ENCODE measurements at regions not wholly inside any gene's neighbourhood (a gene's known extent, or its start where the extent isn't known, plus 50 kb on each side); places are given as distances from the start of the nearest gene placed in this dataset.
A peak's percentile ranks its signal among the peaks of the same experiment; 100 is the strongest.

- no peak overlapping the region for H3K4me3 ChIP-seq (ENCODE audit: low read depth, poor library complexity, severe bottlenecking)
- TF ChIP-seq POLR2A (IDR thresholded peaks at IDR 0.05): no peak
- TF ChIP-seq CTCF (IDR thresholded peaks at IDR 0.05): no peak
- 78 to 87% methylated on average over 5 of the region's 5 CpGs for WGBS, 2 donors
- intact Hi-C loops (cut with DNase I; ENCODE audit: low total_unique reads): loop anchor here (5.0 kb wide), 2 partner anchors 314 to 329 kb away; no protein-coding TSS in a partner anchor
- no peak for DNase-seq (ENCODE audit: low spot score in 2 of 2)
These were observed 51.6 kb upstream of the SRGAP3 start for GRCh38 chr3:9301091-9301490.

GRCh38 chr3:9301798-9302197, 52.4 kb upstream of the SRGAP3 start:
- no peak for DNase-seq (ENCODE audit: low spot score in 2 of 2)
- 48 to 63% methylated on average over 10 of the region's 10 CpGs for WGBS, 2 donors
- TF ChIP-seq CTCF (IDR thresholded peaks at IDR 0.05) (no peak), POLR2A (IDR thresholded peaks at IDR 0.05) (no peak)
- intact Hi-C loops (cut with DNase I; ENCODE audit: low total_unique reads): loop anchor here (5.0 kb wide), 2 partner anchors 314 to 329 kb away; no protein-coding TSS in a partner anchor
- no peak overlapping the region for H3K4me3 ChIP-seq (ENCODE audit: low read depth, poor library complexity, severe bottlenecking)

GRCh38 chr3:9302425-9303181, 53.2 kb upstream of the SRGAP3 start:
- 13 to 15% methylated on average over 23 to 24 of the region's 24 CpGs for WGBS, 2 donors
- DNase-seq (ENCODE audit: low spot score in 2 of 2): peak; percentile 54 to 95
- intact Hi-C loops (cut with DNase I; ENCODE audit: low total_unique reads): loop anchor here (5.0 kb wide), 2 partner anchors 315 to 330 kb away; no protein-coding TSS in a partner anchor
- H3K4me3 ChIP-seq (ENCODE audit: low read depth, poor library complexity, severe bottlenecking): no peak overlapping the region
- TF ChIP-seq CTCF (IDR thresholded peaks at IDR 0.05) (peak in 1 of 3 donors; percentile 68), POLR2A (IDR thresholded peaks at IDR 0.05) (no peak)

GRCh38 chr3:9308298-9308990, 54.4 kb upstream of the THUMPD3 start:
- DNase-seq (ENCODE audit: low spot score in 2 of 2): no peak
- intact Hi-C loops (cut with DNase I; ENCODE audit: low total_unique reads): no loop called here
- TF ChIP-seq POLR2A (IDR thresholded peaks at IDR 0.05) (no peak), CTCF (IDR thresholded peaks at IDR 0.05) (no peak)
- H3K4me3 ChIP-seq (ENCODE audit: low read depth, poor library complexity, severe bottlenecking): no peak overlapping the region
- 83 to 87% methylated on average over 3 of the region's 3 CpGs for WGBS, 2 donors

- WGBS, 2 donors: 91 to 92% methylated on average over 3 of the region's 3 CpGs
- intact Hi-C loops (cut with DNase I; ENCODE audit: low total_unique reads): no loop called here
- TF ChIP-seq CTCF (IDR thresholded peaks at IDR 0.05) (no peak), POLR2A (IDR thresholded peaks at IDR 0.05) (no peak)
- H3K4me3 ChIP-seq (ENCODE audit: low read depth, poor library complexity, severe bottlenecking): no peak overlapping the region
- DNase-seq (ENCODE audit: low spot score in 2 of 2): no peak
These were observed 52.8 kb upstream of the THUMPD3 start for GRCh38 chr3:9310043-9310442.

Measured in lower leg skin (tissue), 4 donors.